H1 (cell line): ENCODE measurements at regions not wholly inside any gene's neighbourhood (a gene's known extent, or its start where the extent isn't known, plus 50 kb on each side); places are given as distances from the start of the nearest gene placed in this dataset.

Source experiments
- CTCF ChIA-PET: fragments of 300-600 bp; sonication (Branson Sonifier 250); formaldehyde crosslinking; loops from one replicate; lab custom pipeline; 2021; ENCODE audit not compliant: partially characterized antibody; lab: Charles Lee
- POLR2A ChIA-PET: fragments of 300-600 bp; sonication (Branson Sonifier 250); formaldehyde crosslinking; loops from one replicate; lab custom pipeline; 2021; ENCODE audit warnings: inconsistent platforms; ENCODE audit not compliant: partially characterized antibody; lab: Charles Lee
- DNase-seq, 2 experiments: peaks; one replicate each; pipeline versions ENCODE4 v3.0.0 to v3.0.0-alpha.2; 2010 to 2022; ENCODE audit warnings: low spot score in 2 of 2, low read depth in 1 of 2, mixed read lengths in 1 of 2
- FAIRE-seq: peaks from 2 replicates; lab custom pipeline; 2011; peaks lifted over from hg19 to GRCh38; lab: Jason Lieb, UNC
- H2AFZ ChIP-seq: 2 replicates; pipeline ENCODE4 v1.8.1; 2012; ENCODE audit warnings: low read length, inconsistent platforms
- H2AK5ac ChIP-seq: 2 replicates; pipeline ENCODE4 v1.6.1; 2013; ENCODE audit warnings: low read depth, low read length
- H2BK120ac ChIP-seq: replicated peaks from 2 replicates; pipeline ENCODE3; 2013; ENCODE audit warnings: low read depth, low read length, inconsistent platforms
- H2BK12ac ChIP-seq: 2 replicates; pipeline ENCODE4 v1.6.1; 2013; ENCODE audit warnings: low read depth, low read length
- H2BK15ac ChIP-seq: 2 replicates; pipeline ENCODE4 v1.6.1; 2013; ENCODE audit warnings: low read length
- H2BK20ac ChIP-seq: 2 replicates; pipeline ENCODE4 v1.6.1; 2013; ENCODE audit warnings: low read length
- H2BK5ac ChIP-seq: 2 replicates; pipeline ENCODE4 v1.6.1; 2013; ENCODE audit warnings: low read depth, low read length
- H3K14ac ChIP-seq: 2 replicates; pipeline ENCODE4 v1.6.1; 2013; ENCODE audit warnings: inconsistent platforms; ENCODE audit not compliant: insufficient read length
- H3K18ac ChIP-seq: 2 replicates; pipeline ENCODE4 v1.6.1; 2013; ENCODE audit warnings: low read length; ENCODE audit errors: extremely low read depth
- H3K23ac ChIP-seq: 2 replicates; pipeline ENCODE4 v1.6.1; 2013; ENCODE audit warnings: inconsistent platforms; ENCODE audit not compliant: insufficient read length
- H3K23me2 ChIP-seq: 2 replicates; pipeline ENCODE4 v1.6.1; 2013; ENCODE audit warnings: low read depth, low read length
- H3K27ac ChIP-seq: 2 replicates; pipeline ENCODE4 v1.6.1; 2011; ENCODE audit warnings: low read depth, low read length, inconsistent platforms
- H3K27me3 ChIP-seq, 4 experiments: replicated peaks in 1 of 4; 1 replicate in 1 of 4; 2 replicates in 3 of 4; pipeline versions ENCODE4 v1.6.1 to v1.8.1; 2011 to 2013; ENCODE audit warnings: low read length in 3 of 4, mild to moderate bottlenecking in 3 of 4, inconsistent platforms in 2 of 4, mixed read lengths in 2 of 4, moderate library complexity in 1 of 4; ENCODE audit not compliant: control insufficient read depth in 3 of 4, insufficient read depth in 3 of 4; ENCODE audit errors: extremely low read depth in 1 of 4
- H3K36me3 ChIP-seq, 4 experiments: 2 replicates each; pipeline versions ENCODE4 v1.6.1 to v1.8.1; 2011 to 2013; ENCODE audit warnings: mild to moderate bottlenecking in 4 of 4, low read length in 3 of 4, moderate library complexity in 2 of 4, control low read depth in 1 of 4, inconsistent platforms in 1 of 4; ENCODE audit not compliant: insufficient read depth in 4 of 4, control insufficient read depth in 2 of 4
- H3K4ac ChIP-seq: replicated peaks from 2 replicates; pipeline ENCODE3; 2013; ENCODE audit warnings: low read length, low read depth, mixed read lengths, inconsistent platforms; ENCODE audit not compliant: insufficient read length
- H3K4me1 ChIP-seq, 4 experiments: replicated peaks in 1 of 4; 1 replicate in 1 of 4; 2 replicates in 3 of 4; pipeline versions ENCODE4 v1.6.1 to v1.8.1; 2011 to 2013; ENCODE audit warnings: low read length in 3 of 4, inconsistent platforms in 2 of 4, mixed read lengths in 1 of 4; ENCODE audit not compliant: insufficient read depth in 4 of 4, control insufficient read depth in 3 of 4
- H3K4me2 ChIP-seq, 2 experiments: 2 replicates each; pipeline versions ENCODE4 v1.6.1 to v1.8.1; 2011 to 2013; ENCODE audit warnings: low read depth in 2 of 2, low read length in 2 of 2, control low read depth in 1 of 2, inconsistent platforms in 1 of 2, mild to moderate bottlenecking in 1 of 2; ENCODE audit not compliant: insufficient read depth in 1 of 2
- H3K4me3 ChIP-seq, 4 experiments: fragments of 200-600, 300-600 bp in 1 of 4; sonication (generic), shearing (Covaris generic), sonication (Bioruptor Twin) in 1 of 4; 2 replicates each; pipeline versions ENCODE4 v1.5.1 to v1.8.1; 2011 to 2016; ENCODE audit warnings: low read length in 4 of 4, low read depth in 3 of 4, control low read depth in 2 of 4, inconsistent platforms in 2 of 4, mild to moderate bottlenecking in 2 of 4, mixed read lengths in 1 of 4, moderate library complexity in 1 of 4; ENCODE audit not compliant: insufficient read depth in 2 of 4; ENCODE audit errors: extremely low read depth in 1 of 4
- H3K56ac ChIP-seq: replicated peaks from 2 replicates; pipeline ENCODE3; 2013; ENCODE audit warnings: low read depth, mild to moderate bottlenecking, mixed read lengths, low read length, inconsistent platforms; ENCODE audit not compliant: insufficient read length
- H3K79me1 ChIP-seq: 2 replicates; pipeline ENCODE4 v1.6.1; 2013; ENCODE audit warnings: low read depth, low read length, control low read depth
- H3K79me2 ChIP-seq, 2 experiments: 2 replicates each; pipeline versions ENCODE4 v1.6.1 to v1.8.1; 2012 to 2013; ENCODE audit warnings: low read length in 2 of 2, mild to moderate bottlenecking in 2 of 2, inconsistent platforms in 1 of 2; ENCODE audit not compliant: insufficient read depth in 2 of 2, control insufficient read depth in 1 of 2
- H3K9ac ChIP-seq, 4 experiments: replicated peaks in 1 of 4; 1 replicate in 1 of 4; 2 replicates in 3 of 4; pipeline versions ENCODE4 v1.6.1 to v1.8.1; 2011 to 2013; ENCODE audit warnings: low read depth in 3 of 4, low read length in 3 of 4, control low read depth in 2 of 4, mild to moderate bottlenecking in 2 of 4, moderate library complexity in 2 of 4, inconsistent platforms in 1 of 4; ENCODE audit errors: extremely low read depth in 1 of 4
- H3K9me3 ChIP-seq, 2 experiments: 2 replicates each; pipeline versions ENCODE4 v1.6.1 to v1.8.1; 2012 to 2013; ENCODE audit warnings: mild to moderate bottlenecking in 2 of 2, moderate library complexity in 2 of 2, control low read depth in 1 of 2, inconsistent platforms in 1 of 2, low read depth in 1 of 2, low read length in 1 of 2, mixed read lengths in 1 of 2; ENCODE audit not compliant: insufficient read depth in 2 of 2
- H4K20me1 ChIP-seq, 2 experiments: replicated peaks in 1 of 2; 2 replicates each; pipeline versions ENCODE3 to v1.8.1; 2011 to 2013; ENCODE audit warnings: inconsistent platforms in 2 of 2, low read length in 2 of 2, mild to moderate bottlenecking in 1 of 2; ENCODE audit not compliant: insufficient read depth in 2 of 2, control insufficient read depth in 1 of 2
- H4K5ac ChIP-seq: 2 replicates; pipeline ENCODE4 v1.6.1; 2013; ENCODE audit warnings: low read length, low read depth, mixed read lengths, inconsistent platforms; ENCODE audit not compliant: insufficient read length
- H4K8ac ChIP-seq: 2 replicates; pipeline ENCODE4 v1.8.0; 2013; ENCODE audit warnings: mild to moderate bottlenecking, moderate library complexity, low read length, inconsistent platforms; ENCODE audit not compliant: insufficient read depth; ENCODE audit errors: extremely low read depth
- H4K91ac ChIP-seq: replicated peaks from 2 replicates; pipeline ENCODE3; 2013; ENCODE audit warnings: low read length, mixed read lengths, inconsistent platforms; ENCODE audit not compliant: insufficient read length
- CHD1 ChIP-seq: IDR thresholded peaks from 2 replicates; pipeline ENCODE4 v1.6.1; 2012; ENCODE audit warnings: low read depth, low read length, improper control_type of control experiment
- PHF8 ChIP-seq: fragments of 200-600 bp; sonication (generic); conservative IDR thresholded peaks from 2 replicates; pipeline ENCODE4 v1.7.1; 2012; ENCODE audit warnings: low read depth, mild to moderate bottlenecking, inconsistent platforms, low read length, moderate library complexity
- RFX5 ChIP-seq: IDR thresholded peaks from 2 replicates; pipeline ENCODE4 v1.6.1; 2011; ENCODE audit warnings: low read depth, low read length, improper control_type of control experiment, borderline replicate concordance
- RNF2 ChIP-seq: fragments of 200-900, 300-1000 bp; sonication (generic); IDR thresholded peaks from 2 replicates; pipeline ENCODE4 v1.7.1; 2016; ENCODE audit warnings: borderline replicate concordance, low read depth, mild to moderate bottlenecking, antibody characterized with exemption, low read length; ENCODE audit not compliant: poor library complexity, severe bottlenecking; ENCODE audit errors: missing control alignments
- SP1 ChIP-seq: IDR thresholded peaks from 2 replicates; pipeline ENCODE4 v1.6.1; 2011; ENCODE audit warnings: low read depth, low read length
- ZNF274 ChIP-seq: IDR thresholded peaks from 2 replicates; pipeline ENCODE4 v1.7.0; 2012; ENCODE audit warnings: low read length, borderline replicate concordance; ENCODE audit errors: extremely low read depth
- WGBS, 2 experiments: shearing (Covaris generic) in 1 of 2; methylation state at CpG; one replicate each; pipeline versions ENCODE4 v1.1.6 to v1.1.7; 2013 to 2015; ENCODE audit warnings: low lambda C conversion rate in 2 of 2, mixed read lengths in 2 of 2, inconsistent platforms in 1 of 2, low coverage in 1 of 2, missing lambda C conversion rate in 1 of 2; ENCODE audit not compliant: insufficient replicate concordance in 2 of 2, insufficient coverage in 1 of 2, insufficient read length in 1 of 2; ENCODE audit errors: extremely low coverage in 1 of 2, missing lambda C conversion rate in 1 of 2; 5-methylcytosine and 5-hydroxymethylcytosine counted together

DNA sequence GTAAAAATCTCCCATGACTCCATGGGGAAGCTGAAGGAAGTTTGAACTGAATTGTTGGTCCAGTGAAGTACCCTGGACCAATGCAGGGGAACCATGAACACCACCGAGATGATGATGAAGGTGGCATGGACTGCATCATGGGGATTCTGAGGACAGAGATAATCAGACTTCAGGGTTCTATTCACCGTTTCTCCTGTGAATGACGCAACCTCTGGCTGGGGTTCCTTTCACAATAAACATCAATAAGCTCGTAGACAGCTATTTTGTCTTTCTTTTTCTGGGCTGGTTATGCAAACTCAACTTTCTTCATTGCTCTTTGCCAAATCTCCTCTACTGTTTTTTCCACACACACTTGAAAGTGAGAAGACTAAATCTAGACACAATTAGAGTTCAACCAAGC lies 87.9 kb upstream of the NKX2-2 start:
- no peak overlapping the region for H3K4ac ChIP-seq
- no peak overlapping the region for H3K23ac ChIP-seq
- H3K14ac ChIP-seq = no peak overlapping the region
- no peaks in the 10 kb centered on the region for H3K4me1 ChIP-seq
- no peak overlapping the region for H2BK20ac ChIP-seq
- peaks cover 4 to 11% of the 10 kb centered on the region in 2 experiments; a peak in 2 of 4 replicates for H3K9me3 ChIP-seq
- no peak overlapping the region for H3K4me3 ChIP-seq
- WGBS, 2 experiments = 100% methylated on average over 4 of the region's 4 CpGs; no CpG with 5 or more reads in 1 of the 2 experiments
- no peak overlapping the region for H2AK5ac ChIP-seq
- ChIA-PET CTCF (interaction anchor here (1.4 to 3.8 kb wide), 2 partner anchors 14 to 30 kb away, joined by 6 to 33 read pairs; no protein-coding TSS in a partner anchor), POLR2A (no interaction called here)
- H3K36me3 ChIP-seq = no peaks in the 10 kb centered on the region
- H3K27me3 ChIP-seq = no peaks in the 10 kb centered on the region; a peak in 1 of 7 replicates
- no peak overlapping the region for H3K18ac ChIP-seq
- no peak overlapping the region for H2BK5ac ChIP-seq
- H3K27ac ChIP-seq = no peak overlapping the region
- no peak overlapping the region for H4K91ac ChIP-seq
- H2BK15ac ChIP-seq = no peak overlapping the region
- no peak overlapping the region for H3K4me2 ChIP-seq
- no peak overlapping the region for H3K9ac ChIP-seq
- TF ChIP-seq ZNF274 (no peak), PHF8 (no peak), SP1 (no peak), CHD1 (no peak), RNF2 (no peak), RFX5 (no peak)
- H2BK120ac ChIP-seq = no peak overlapping the region
- no peaks in the 10 kb centered on the region for H3K23me2 ChIP-seq
- H2BK12ac ChIP-seq = no peak overlapping the region
- no peaks in the 10 kb centered on the region for H4K20me1 ChIP-seq
- DNase-seq (no peak), FAIRE-seq (no peak)
- H4K5ac ChIP-seq = no peak overlapping the region
- no peaks in the 10 kb centered on the region for H3K79me2 ChIP-seq
- H3K56ac ChIP-seq = no peak overlapping the region
- H4K8ac ChIP-seq = no peak overlapping the region
- no peak overlapping the region for H2AFZ ChIP-seq
- no peaks in the 10 kb centered on the region for H3K79me1 ChIP-seq
